ENCODE measurements at regions not wholly inside any gene's neighbourhood (a gene's known extent, or its start where the extent isn't known, plus 50 kb on each side); places are given as distances from the start of the nearest gene placed in this dataset.

DNA sequence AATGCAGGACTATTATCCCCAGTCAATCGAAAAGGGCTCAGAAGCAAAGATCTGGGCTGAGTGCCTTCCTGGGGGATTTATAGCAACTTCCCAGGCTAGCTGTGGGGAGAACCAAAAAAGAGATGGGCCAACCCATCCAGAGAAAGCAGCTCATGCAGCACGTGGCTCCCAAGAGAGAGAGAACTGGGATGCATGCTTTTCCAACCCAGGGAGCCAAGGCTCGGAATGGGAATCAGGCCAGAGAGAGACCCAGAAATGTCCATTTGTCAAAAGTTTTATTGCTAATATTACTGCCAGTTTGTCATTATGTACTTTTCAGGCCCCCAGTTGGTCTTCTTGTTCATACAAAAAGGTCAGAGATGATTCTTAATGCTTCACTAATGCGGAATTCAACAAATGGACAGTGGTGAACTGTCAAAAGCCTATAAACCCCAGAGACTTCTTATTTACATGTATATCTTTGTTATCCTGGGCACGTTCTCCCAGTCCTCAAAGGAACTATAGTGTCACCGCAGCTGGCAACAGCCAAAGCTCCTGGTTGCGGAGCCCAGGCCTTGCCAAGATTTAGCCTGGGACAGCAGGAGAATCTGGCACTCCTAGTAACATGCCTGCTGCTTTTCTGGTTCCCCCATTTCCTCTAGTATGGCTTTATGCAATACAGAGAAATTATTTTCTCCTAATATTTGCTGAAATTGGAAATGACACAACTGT lies 139.1 kb upstream of the POU3F2 start:
- intact Hi-C loops (cut with DNase I, micrococcal nuclease): no loop called here
- no peak overlapping the region for H3K4me3 ChIP-seq
- H3K36me3 ChIP-seq (ENCODE audit: low read depth): no peaks in the 10 kb centered on the region
- no peaks in the 10 kb centered on the region for H3K9me3 ChIP-seq
- TF ChIP-seq, protein P1, sequence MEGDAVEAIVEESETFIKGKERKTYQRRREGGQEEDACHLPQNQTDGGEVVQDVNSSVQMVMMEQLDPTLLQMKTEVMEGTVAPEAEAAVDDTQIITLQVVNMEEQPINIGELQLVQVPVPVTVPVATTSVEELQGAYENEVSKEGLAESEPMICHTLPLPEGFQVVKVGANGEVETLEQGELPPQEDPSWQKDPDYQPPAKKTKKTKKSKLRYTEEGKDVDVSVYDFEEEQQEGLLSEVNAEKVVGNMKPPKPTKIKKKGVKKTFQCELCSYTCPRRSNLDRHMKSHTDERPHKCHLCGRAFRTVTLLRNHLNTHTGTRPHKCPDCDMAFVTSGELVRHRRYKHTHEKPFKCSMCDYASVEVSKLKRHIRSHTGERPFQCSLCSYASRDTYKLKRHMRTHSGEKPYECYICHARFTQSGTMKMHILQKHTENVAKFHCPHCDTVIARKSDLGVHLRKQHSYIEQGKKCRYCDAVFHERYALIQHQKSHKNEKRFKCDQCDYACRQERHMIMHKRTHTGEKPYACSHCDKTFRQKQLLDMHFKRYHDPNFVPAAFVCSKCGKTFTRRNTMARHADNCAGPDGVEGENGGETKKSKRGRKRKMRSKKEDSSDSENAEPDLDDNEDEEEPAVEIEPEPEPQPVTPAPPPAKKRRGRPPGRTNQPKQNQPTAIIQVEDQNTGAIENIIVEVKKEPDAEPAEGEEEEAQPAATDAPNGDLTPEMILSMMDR (IDR thresholded peaks at IDR 0.05): no peak
- no peak for ATAC-seq
- no peaks in the 10 kb centered on the region for H3K4me1 ChIP-seq (ENCODE audit: low read depth)
- no peak for DNase-seq

DNA sequence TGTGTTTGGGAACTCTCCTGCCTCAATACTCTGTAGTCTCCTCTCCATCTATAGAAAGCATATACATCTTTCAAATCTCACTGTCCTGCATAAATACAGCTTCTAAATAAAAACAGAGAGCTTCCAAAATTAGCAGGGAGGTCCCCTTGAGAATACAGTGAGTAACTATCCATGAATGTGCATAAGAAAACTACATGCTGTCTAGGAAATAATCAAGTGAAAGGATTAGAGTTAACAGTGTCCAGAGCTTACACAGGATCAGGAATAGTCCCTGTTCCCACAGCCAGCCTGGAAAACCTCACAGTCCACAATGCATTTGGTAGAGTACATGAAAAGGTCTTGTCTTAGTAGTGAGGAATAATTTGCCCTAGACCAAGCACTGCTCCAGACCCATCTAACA lies 123.0 kb upstream of the POU3F2 start:
- Histone ChIP-seq H3K9me3 (no peaks in the 10 kb centered on the region), H3K4me3 (no peak overlapping the region), H3K4me1 (ENCODE audit: low read depth) (no peaks in the 10 kb centered on the region), H3K36me3 (ENCODE audit: low read depth) (no peaks in the 10 kb centered on the region)
- no peak for DNase-seq
- intact Hi-C loops (cut with DNase I, micrococcal nuclease): no loop called here
- TF ChIP-seq, protein P1 (IDR thresholded peaks at IDR 0.05): no peak
- no peak for ATAC-seq

DNA sequence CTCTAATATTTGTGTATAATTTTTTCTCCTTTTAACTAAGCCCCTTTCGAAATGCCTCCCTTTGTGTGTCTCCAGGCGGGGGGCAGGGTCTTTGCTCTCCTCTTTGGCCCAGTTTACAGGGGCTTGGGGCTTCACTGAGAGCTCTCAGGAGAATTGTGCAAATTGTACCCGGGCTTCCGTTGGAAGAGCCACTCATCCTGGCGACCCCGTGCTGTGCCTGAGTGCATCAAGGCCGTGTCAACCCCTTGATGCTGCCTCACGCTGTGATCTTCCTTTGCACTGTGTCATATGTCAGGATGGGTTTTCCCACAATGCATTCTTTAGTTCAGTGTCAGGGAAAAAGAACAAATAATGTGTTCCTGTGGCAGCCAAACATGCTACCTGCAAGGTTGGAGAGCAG lies 118.0 kb upstream of the POU3F2 start:
- H3K36me3 ChIP-seq (ENCODE audit: low read depth): no peaks in the 10 kb centered on the region
- ATAC-seq: no peak
- H3K4me3 ChIP-seq: no peak overlapping the region
- H3K4me1 ChIP-seq (ENCODE audit: low read depth): no peaks in the 10 kb centered on the region
- TF ChIP-seq, protein P1 (IDR thresholded peaks at IDR 0.05): no peak
- no peak for DNase-seq
- no peaks in the 10 kb centered on the region for H3K9me3 ChIP-seq
- intact Hi-C loops (cut with DNase I, micrococcal nuclease): no loop called here

DNA sequence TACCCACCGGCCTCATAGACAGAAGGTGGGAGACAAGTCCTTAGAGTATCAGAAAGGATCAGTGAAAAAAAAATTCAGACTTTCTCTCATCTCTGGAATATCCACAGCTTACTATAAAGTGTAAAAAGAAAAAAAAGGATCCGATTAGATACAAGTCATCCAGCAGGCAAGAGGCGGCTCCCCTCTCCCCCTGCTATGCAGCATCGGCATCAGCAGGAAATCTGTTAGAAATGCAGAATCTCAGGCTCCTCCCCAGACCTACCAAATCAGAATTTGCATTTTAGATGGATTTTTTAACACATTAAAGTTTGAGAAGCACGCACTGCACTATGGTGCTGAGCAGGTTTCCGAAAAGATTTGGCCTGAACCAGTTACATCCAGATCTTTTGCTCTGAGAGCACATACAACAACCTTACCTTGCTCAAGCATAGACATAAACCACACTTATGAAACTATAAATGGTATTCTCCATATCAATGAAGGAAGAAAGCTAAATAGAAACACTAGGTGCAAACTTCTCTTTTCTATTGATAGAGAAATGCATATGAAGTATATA lies 117.0 kb upstream of the POU3F2 start:
- Histone ChIP-seq H3K36me3 (ENCODE audit: low read depth) (no peaks in the 10 kb centered on the region), H3K4me3 (no peak overlapping the region), H3K4me1 (ENCODE audit: low read depth) (no peaks in the 10 kb centered on the region), H3K9me3 (no peaks in the 10 kb centered on the region)
- DNase-seq (no peak), ATAC-seq (no peak)
- intact Hi-C loops (cut with DNase I, micrococcal nuclease): no loop called here
- TF ChIP-seq, protein P1 (IDR thresholded peaks at IDR 0.05): no peak

DNA sequence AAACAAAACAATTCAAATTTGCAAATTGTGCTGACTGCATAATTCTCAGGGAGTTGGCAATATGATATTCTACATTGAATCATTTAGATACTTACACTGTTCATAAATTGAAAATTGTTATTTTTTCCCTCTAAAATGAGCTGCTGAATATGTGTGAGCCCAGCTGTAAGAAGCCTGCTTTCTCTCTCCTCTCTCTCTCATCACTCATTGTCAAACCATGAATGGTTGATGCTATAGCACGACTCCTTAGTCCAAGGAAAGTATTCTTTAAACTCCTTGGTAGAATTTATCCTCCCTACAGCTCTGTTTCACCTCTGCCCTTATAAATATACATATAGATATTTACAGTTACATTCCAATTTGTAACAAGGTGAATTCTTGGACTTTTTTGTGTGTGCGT lies 116.4 kb upstream of the POU3F2 start:
- ATAC-seq (no peak), DNase-seq (no peak)
- intact Hi-C loops (cut with DNase I, micrococcal nuclease): no loop called here
- H3K36me3 ChIP-seq (ENCODE audit: low read depth): no peaks in the 10 kb centered on the region
- TF ChIP-seq, protein P1 (IDR thresholded peaks at IDR 0.05): no peak
- H3K4me1 ChIP-seq (ENCODE audit: low read depth): no peaks in the 10 kb centered on the region
- no peak overlapping the region for H3K4me3 ChIP-seq
- H3K9me3 ChIP-seq: no peaks in the 10 kb centered on the region
